Upper lobe of right lung (tissue), 1 donor: ENCODE measurements at regions not wholly inside any gene's neighbourhood (a gene's known extent, or its start where the extent isn't known, plus 50 kb on each side); places are given as distances from the start of the nearest gene placed in this dataset.

Source experiments
- ATAC-seq: fragments of 200-7000 bp; cut with Tn5 transposase; one replicate; pipeline ENCODE4 v1.9.1; 2020; ENCODE audit warnings: mild to moderate bottlenecking, moderate library complexity
- DNase-seq: peaks from one replicate; pipeline ENCODE4 v3.0.0-alpha.2; 2020
- H3K27ac ChIP-seq: fragments of 200-600 bp; one replicate; pipeline ENCODE4 v1.8.0; 2022
- H3K27me3 ChIP-seq: fragments of 200-600 bp; one replicate; pipeline ENCODE4 v1.8.0; 2022; ENCODE audit warnings: mild to moderate bottlenecking
- H3K36me3 ChIP-seq: fragments of 200-600 bp; one replicate; pipeline ENCODE4 v1.8.0; 2022
- H3K4me1 ChIP-seq: fragments of 200-600 bp; one replicate; pipeline ENCODE4 v1.8.0; 2022
- H3K4me3 ChIP-seq: fragments of 200-600 bp; one replicate; pipeline ENCODE4 v1.8.0; 2022; ENCODE audit warnings: mild to moderate bottlenecking
- H3K9me3 ChIP-seq: fragments of 200-600 bp; one replicate; pipeline ENCODE4 v1.8.0; 2022
- intact Hi-C: fragments of 100-400 bp; cut with DNase I; formaldehyde crosslinking; loops from one replicate; pipeline ENCODE4 v1.11.0; 2022
- TF ChIP-seq, protein P1 (sequence below): fragments of 200-600 bp; IDR thresholded peaks from one replicate; pipeline ENCODE4 v1.8.0; 2022; ENCODE audit warnings: antibody characterized with exemption
- donor health status: DM: no; HTN: yes; CAD: no; lungs with severe emphysema.

DNA sequence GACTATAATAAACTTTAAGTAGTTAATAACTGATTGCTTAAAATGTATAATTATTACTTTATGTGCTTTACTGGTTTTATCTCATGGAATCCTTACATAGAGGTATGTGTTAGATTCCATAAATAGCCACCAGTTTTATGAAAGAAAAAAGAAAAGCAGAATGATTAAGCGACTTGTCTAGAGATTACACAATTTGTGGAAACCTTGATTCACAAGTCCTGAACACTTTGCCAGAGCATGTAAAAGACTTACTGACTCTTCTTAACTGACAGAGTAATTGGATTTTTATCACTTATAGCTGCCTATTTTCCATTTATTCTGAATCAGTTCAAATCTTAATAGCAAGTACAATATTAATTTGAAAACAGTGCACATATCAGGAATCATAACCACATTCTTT is 448.7 kb upstream of the NETO1 start:
- H3K27ac ChIP-seq, result no peak overlapping the region
- no peaks in the 10 kb centered on the region for H3K4me1 ChIP-seq
- no peak for ATAC-seq

DNA sequence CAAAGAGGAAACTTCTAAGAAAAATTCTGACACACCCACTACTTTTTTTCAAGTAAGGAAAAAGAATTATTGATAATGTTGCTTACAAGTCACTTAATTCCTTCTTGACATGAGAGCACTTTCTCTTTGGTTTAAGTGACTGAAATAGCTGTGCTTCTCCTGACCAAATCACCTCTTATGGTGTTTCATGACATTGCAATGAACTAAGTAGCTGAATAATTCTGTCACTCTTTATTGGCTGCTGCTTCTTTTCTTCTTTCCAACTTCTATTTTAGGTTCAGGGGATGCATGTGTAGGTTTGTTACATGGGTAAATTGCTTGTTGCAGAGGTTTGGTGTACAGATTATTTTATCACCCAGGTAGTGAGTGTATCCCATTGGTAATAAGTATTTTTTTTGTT is 447.6 kb upstream of the NETO1 start:
- no peaks in the 10 kb centered on the region for H3K4me1 ChIP-seq
- no peak for DNase-seq
- H3K4me3 ChIP-seq, result no peak overlapping the region
- TF ChIP-seq, protein P1, sequence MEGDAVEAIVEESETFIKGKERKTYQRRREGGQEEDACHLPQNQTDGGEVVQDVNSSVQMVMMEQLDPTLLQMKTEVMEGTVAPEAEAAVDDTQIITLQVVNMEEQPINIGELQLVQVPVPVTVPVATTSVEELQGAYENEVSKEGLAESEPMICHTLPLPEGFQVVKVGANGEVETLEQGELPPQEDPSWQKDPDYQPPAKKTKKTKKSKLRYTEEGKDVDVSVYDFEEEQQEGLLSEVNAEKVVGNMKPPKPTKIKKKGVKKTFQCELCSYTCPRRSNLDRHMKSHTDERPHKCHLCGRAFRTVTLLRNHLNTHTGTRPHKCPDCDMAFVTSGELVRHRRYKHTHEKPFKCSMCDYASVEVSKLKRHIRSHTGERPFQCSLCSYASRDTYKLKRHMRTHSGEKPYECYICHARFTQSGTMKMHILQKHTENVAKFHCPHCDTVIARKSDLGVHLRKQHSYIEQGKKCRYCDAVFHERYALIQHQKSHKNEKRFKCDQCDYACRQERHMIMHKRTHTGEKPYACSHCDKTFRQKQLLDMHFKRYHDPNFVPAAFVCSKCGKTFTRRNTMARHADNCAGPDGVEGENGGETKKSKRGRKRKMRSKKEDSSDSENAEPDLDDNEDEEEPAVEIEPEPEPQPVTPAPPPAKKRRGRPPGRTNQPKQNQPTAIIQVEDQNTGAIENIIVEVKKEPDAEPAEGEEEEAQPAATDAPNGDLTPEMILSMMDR, result no peak
- no peak for ATAC-seq
- no peak overlapping the region for H3K27ac ChIP-seq
- intact Hi-C loops, result no loop called here
- no peaks in the 10 kb centered on the region for H3K27me3 ChIP-seq
- H3K36me3 ChIP-seq, result no peaks in the 10 kb centered on the region
- H3K9me3 ChIP-seq, result no peaks in the 10 kb centered on the region

More for the DNA sequence above, 448.7 kb upstream of the NETO1 start:
- intact Hi-C loops, result no loop called here
- H3K27me3 ChIP-seq, result no peaks in the 10 kb centered on the region
- TF ChIP-seq, protein P1, result no peak
- H3K9me3 ChIP-seq, result no peaks in the 10 kb centered on the region
- no peak for DNase-seq
- H3K36me3 ChIP-seq, result no peaks in the 10 kb centered on the region
- no peak overlapping the region for H3K4me3 ChIP-seq

DNA sequence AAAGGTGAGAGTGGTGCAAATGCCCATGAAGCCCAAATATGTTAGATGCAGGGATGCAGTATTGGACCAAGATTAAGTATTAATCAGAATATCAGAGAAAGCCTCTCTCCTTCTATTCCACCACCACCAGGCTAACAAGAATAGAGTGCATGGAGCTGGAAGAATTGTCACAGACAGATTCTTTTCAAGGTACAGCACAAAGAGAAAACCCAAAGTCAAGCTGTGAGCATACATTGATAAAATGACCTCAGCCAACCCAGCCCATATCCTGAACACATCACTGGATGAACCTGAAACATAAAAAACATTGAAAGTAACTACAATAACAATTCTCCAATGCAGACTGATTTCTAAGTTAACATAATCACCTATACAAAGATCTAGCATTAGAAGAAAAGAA is 445.7 kb upstream of the NETO1 start:
- no peaks in the 10 kb centered on the region for H3K27me3 ChIP-seq
- TF ChIP-seq, protein P1, result no peak
- H3K9me3 ChIP-seq, result no peaks in the 10 kb centered on the region
- H3K27ac ChIP-seq, result no peak overlapping the region
- no peak for DNase-seq
- no peaks in the 10 kb centered on the region for H3K36me3 ChIP-seq
- no peaks in the 10 kb centered on the region for H3K4me1 ChIP-seq
- ATAC-seq, result no peak
- intact Hi-C loops, result no loop called here
- no peak overlapping the region for H3K4me3 ChIP-seq

DNA sequence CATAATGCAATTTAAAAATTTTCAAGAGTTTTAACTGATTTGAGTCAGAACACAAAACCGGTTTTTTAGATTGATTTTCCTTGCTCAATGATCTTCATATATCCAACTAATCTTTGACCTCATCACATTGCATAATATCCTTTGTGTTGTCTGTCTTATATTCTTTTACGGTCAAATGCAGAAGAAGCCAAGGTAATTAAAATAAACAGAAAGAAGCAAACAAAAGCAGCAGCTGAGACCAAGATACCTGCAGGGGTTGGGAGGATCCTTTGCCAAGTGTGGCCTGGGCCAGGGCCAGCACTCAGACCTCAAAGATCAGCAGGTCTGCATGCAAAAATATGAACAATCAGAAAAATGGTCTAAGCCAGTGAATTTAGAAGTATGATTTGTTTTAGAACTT is 428.9 kb upstream of the NETO1 start:
- intact Hi-C loops, result no loop called here

DNA sequence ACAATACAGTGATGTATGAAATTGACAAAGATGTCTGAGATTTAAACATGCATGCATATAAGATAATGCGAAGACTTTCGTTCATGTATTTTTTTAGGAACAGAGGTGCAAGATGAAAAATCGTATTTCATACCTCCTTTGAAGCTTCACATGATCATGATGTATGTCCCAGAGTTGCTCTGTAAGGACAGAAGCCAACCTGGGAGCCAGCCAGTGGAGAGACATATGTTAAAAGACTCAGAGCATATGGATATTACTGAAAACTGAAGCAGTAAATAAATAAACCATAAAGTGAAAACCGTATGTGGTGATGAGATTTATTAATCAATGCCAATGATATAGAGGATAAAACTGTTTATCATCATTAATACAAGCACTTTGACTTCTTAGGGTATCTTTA is 424.4 kb upstream of the NETO1 start:
- no peaks in the 10 kb centered on the region for H3K9me3 ChIP-seq
- no peaks in the 10 kb centered on the region for H3K4me1 ChIP-seq
- no peaks in the 10 kb centered on the region for H3K27me3 ChIP-seq
- DNase-seq (no peak), ATAC-seq (no peak)
- no peak overlapping the region for H3K4me3 ChIP-seq
- no peaks in the 10 kb centered on the region for H3K36me3 ChIP-seq
- intact Hi-C loops, result no loop called here
- TF ChIP-seq, protein P1, result no peak
- H3K27ac ChIP-seq, result no peak overlapping the region

More for the DNA sequence above, 428.9 kb upstream of the NETO1 start:
- no peaks in the 10 kb centered on the region for H3K36me3 ChIP-seq
- H3K27ac ChIP-seq, result no peak overlapping the region
- no peaks in the 10 kb centered on the region for H3K4me1 ChIP-seq
- ATAC-seq, result no peak
- TF ChIP-seq, protein P1, result no peak
- H3K27me3 ChIP-seq, result no peaks in the 10 kb centered on the region
- DNase-seq, result no peak
- H3K4me3 ChIP-seq, result no peak overlapping the region
- H3K9me3 ChIP-seq, result no peaks in the 10 kb centered on the region

DNA sequence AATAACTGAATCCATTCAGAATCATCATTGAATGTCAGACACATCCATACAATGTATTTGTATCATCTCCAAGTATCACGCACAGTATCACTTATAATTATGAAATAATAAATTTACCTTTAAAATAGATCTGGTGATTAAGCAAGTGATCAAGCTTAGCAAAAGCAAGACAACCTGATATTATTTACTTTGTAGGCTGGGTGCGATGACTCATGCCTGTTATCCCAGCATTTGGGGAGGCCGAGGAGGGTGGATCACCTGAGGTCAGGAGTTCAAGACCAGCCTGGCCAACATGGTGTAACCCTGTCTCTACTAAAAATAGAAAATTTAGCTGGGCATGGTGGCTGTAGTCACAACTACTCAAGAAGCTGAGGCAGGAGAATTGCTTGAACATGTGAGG is 421.0 kb upstream of the NETO1 start:
- TF ChIP-seq, protein P1, result no peak
- no peak overlapping the region for H3K27ac ChIP-seq
- DNase-seq, result no peak
- ATAC-seq, result no peak
- no peaks in the 10 kb centered on the region for H3K4me1 ChIP-seq
- intact Hi-C loops, result no loop called here
- H3K4me3 ChIP-seq, result no peak overlapping the region
- no peaks in the 10 kb centered on the region for H3K9me3 ChIP-seq
- H3K27me3 ChIP-seq, result no peaks in the 10 kb centered on the region
- no peaks in the 10 kb centered on the region for H3K36me3 ChIP-seq
